Fibroblast of pulmonary artery (primary cell): ENCODE measurements at regions not wholly inside any gene's neighbourhood (a gene's known extent, or its start where the extent isn't known, plus 50 kb on each side); places are given as distances from the start of the nearest gene placed in this dataset.

Experiments
- DNase-seq: peaks from one replicate; pipeline ENCODE4 v3.0.0-alpha.2; 2010; ENCODE audit warnings: low read depth
- H3K4me3 ChIP-seq: replicated peaks from 2 replicates; pipeline ENCODE4 v1.5.1; 2011; ENCODE audit warnings: low read depth, mild to moderate bottlenecking, control low read depth, low read length, moderate library complexity
- CTCF ChIP-seq: IDR thresholded peaks from 2 replicates; pipeline ENCODE4 v1.5.1; 2011; ENCODE audit warnings: mild to moderate bottlenecking, control low read depth, low read length, inconsistent platforms; ENCODE audit errors: missing control alignments

GRCh38 chr5:156182174-156182967 is 144.6 kb upstream of the SGCD start:
- DNase-seq, result no peak
- no peak overlapping the region for H3K4me3 ChIP-seq
- TF ChIP-seq CTCF, result no peak

GRCh38 chr5:156186760-156187159 is 140.2 kb upstream of the SGCD start:
- no peak overlapping the region for H3K4me3 ChIP-seq
- DNase-seq, result no peak
- no peak for TF ChIP-seq CTCF

- H3K4me3 ChIP-seq, result no peak overlapping the region
- peak; percentile 0 for DNase-seq
- TF ChIP-seq CTCF, result no peak
Observed at GRCh38 chr5:156188016-156188415, 138.9 kb upstream of the SGCD start.

- no peak for DNase-seq
- no peak overlapping the region for H3K4me3 ChIP-seq
- TF ChIP-seq CTCF, result no peak
Observed at GRCh38 chr5:156189628-156190027, 137.3 kb upstream of the SGCD start.

- no peak for DNase-seq
- TF ChIP-seq CTCF, result no peak
Observed at GRCh38 chr5:156191547-156191946, 135.4 kb upstream of the SGCD start.

GRCh38 chr5:156197042-156197635 is 129.8 kb upstream of the SGCD start:
- DNase-seq, result no peak

More at GRCh38 chr5:156191547-156191946, 135.4 kb upstream of the SGCD start:
- H3K4me3 ChIP-seq, result no peak overlapping the region

More at GRCh38 chr5:156197042-156197635, 129.8 kb upstream of the SGCD start:
- TF ChIP-seq CTCF, result no peak
- no peak overlapping the region for H3K4me3 ChIP-seq
